HT1080 (cell line): ENCODE measurements at regions not wholly inside any gene's neighbourhood (a gene's known extent, or its start where the extent isn't known, plus 50 kb on each side); places are given as distances from the start of the nearest gene placed in this dataset.
"Not testable (repeated sequence)": the region's sequence is repeated elsewhere in the genome, so short reads cannot be mapped to it uniquely, and the experiment has no call there.

Source experiments
- DNase-seq: peaks from one replicate; pipeline ENCODE4 v3.0.0-alpha.2; 2015; ENCODE audit warnings: low read depth

- no peak for DNase-seq
Observed at GRCh38 chr1:208344202-208344857, 100.1 kb upstream of the PLXNA2 start.

DNA sequence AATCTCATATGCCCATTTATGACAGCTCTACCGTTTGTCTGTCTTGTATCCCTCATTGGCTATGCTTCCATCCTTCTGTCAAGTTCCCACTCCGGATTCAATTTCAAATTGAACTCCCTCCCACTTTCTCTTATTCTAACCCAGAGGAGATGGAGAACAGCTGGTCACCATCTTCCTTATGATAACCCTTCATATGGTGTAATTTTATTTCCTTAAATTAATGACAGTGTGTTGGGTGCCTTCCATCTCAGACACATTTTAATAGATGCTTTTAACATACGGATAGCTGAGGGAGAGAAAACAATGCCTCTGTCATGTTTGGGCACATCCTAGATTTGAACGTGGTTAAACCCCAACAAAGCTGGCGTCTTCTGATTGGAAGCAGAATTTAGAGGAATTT is 103.0 kb upstream of the PLXNA2 start:
- DNase-seq = no peak

DNA sequence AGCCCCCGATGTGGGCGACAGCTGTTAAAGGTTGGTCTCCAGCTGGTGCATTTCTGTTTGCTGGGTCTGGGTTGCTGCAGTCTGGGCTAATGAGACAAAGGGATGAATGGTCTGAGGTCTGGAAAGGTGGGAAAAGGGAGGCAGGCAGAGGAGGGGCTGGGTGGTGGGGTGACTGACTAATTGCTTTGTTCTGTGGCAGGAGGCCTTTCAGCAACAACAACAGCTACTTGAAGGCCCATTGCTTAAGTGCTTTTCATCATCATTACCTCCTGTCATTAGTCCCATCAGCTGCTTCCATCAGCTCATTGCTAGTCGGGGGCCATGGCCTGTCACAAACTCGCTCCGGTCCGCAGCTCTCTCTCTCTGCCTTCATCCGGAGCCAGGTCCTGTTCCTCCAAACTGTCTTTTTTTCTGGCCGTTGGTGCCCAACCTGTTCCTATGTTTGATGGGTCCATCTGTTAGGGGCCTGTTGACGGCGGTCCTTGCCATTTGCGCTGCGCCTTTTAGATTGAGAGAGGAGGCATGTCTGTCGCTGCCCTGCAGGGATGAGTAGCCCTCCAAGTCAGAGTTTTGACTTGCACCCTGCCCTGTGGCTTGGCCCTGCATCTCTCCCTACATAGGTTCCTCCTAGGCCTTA is 105.6 kb upstream of the PLXNA2 start:
- no peak for DNase-seq

- DNase-seq = no peak
Observed at GRCh38 chr1:208350815-208351214, 106.6 kb upstream of the PLXNA2 start.

DNA sequence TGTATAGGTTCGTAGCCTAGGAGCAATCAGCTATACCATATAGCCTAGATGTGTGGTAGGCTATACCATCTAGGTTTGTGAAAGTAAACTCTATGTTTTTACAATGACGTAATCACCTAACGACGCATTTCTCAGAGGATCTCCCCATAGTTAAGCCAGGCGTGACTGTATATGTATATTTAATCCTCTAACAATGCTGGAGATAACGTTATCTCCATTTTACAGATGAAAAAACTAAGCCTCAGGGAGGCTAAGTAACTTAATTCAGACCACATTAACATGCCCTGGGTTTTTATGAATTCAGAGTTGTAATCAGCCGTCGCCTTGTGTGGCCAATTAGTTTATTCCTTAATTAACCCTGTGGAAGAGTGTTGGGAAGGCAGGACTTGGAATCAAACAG is 107.7 kb upstream of the PLXNA2 start:
- peak; percentile 7 for DNase-seq

- not testable (repeated sequence) for DNase-seq
Observed at GRCh38 chr1:208353797-208354196, 109.6 kb upstream of the PLXNA2 start.

DNA sequence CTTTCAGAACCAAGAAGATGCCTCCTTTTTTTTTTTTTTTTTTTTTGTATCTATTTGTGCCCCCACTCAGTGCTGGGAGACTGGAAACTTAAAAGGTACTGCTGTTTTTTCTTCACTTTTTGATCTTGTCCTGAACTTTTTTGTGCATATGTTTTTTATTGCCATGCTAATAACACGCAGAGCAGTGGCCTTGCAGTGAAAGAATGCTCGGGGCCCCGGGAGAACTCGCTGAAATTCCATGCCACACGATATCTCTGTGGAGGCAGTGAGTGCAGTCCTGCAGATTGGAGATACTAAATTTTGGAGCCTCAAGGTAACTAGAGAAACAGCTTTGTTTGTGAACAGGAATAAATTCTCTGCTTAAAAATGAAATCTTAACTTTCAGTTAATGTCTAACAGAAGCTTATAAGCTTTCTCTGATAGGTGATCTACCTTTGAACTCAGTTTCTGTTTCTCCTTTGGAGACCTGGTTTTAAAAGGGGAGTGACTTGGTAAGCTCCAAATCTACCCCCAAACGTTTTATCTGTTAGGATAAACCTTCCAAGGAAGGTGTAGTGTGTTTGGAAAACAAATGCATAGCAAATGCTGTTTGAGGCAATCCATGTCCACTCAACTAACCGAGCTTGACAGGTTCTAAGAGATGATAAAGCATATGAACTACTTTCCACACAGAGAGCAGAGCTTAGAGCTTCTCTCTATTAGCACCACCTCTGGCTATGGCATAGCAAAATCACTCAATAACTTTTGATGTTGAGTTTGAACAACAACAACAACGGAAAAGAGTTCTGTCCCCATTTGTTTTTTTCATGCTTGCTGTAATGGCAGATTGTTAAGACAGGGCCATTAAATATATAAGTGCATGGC is 113.7 kb upstream of the PLXNA2 start:
- no peak for DNase-seq

GRCh38 chr1:208358651-208359050 is 114.5 kb upstream of the PLXNA2 start:
- no peak for DNase-seq

DNA sequence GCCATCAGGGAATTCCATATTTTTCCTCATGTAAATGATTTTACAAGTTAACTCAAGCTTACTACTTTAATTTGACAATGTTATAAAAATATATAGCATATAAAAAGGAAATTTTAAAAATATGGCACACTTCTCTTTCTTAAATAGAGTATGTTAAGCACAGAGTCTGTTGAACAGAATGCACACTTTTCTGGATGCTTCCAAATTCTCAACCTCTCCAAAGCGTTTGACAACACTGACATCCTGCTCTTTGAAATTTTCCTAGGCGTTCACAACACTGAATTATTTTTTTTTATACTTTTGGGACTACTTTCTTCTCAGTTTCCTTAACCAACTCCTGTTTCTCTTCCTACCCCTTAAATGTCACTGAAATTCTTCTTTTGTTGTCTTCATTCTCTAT is 117.8 kb upstream of the PLXNA2 start:
- DNase-seq = no peak

GRCh38 chr1:208366559-208366958 is 122.4 kb upstream of the PLXNA2 start:
- DNase-seq = no peak

DNA sequence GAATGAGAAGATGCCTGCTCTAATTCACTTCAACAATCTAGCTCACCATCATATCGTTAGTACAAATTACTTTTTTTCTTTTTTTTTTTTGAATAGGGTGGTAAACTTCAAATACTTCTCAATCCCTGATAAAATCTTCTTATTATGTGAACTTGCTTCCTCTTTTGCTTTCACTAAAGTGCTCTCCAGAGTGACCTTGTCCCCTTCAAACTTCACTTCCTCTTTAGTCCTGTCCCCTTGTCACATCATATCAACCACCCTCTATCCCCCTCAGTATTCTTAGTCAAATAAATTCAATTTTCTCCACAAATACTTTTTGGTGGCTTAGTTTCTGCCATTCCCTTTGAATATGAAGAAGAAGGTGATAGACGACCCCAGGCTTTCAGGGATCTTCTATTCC is 124.9 kb upstream of the PLXNA2 start:
- no peak for DNase-seq

DNA sequence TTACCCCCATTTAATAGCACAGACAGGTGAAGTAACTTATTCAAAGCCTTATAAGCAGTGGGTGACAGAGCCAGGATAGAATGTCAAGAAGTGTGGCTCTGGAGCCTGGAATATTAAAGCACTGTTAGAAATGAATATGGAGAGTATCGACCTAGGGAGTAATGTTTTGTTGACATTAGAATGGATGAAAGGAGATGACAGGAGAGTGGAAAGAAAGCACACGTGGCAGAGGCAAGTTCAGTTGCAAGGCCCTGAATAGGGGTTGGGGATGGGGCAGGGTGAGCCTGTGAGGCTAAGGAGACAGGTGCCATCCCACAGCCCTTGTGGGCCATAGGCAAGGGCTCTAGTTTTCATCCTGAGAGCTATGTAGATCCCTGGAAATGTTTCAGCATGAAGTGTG is 125.5 kb upstream of the PLXNA2 start:
- no peak for DNase-seq

DNA sequence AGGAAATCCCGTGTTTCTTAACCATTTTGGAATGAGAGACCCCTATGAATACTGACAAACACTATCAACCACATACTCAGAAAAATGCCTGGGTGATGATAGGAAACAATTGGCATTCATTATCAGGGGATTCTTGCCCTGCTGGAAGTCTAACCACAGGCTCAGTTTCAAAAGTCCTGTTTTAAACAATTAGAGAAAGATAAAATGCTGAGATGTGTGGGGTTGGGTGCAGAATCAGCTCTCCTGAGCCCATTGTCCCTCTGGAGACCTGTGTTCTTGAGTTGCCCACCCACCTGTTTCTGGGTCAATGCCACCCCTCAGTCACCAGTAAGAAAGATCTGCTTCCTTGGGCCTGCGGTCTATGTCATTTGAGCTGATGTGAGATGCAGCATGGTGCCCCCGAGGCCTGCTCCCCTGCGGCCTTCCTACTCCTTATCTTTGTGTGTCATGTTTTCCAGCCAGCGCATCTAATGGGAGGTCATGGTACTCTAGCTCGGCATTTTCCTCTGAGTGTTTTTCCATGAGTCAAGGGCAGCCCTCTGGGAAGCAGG is 130.3 kb upstream of the PLXNA2 start:
- peak; percentile 65 for DNase-seq

- no peak for DNase-seq
Observed at GRCh38 chr1:208381481-208381880, 137.3 kb upstream of the PLXNA2 start.

DNA sequence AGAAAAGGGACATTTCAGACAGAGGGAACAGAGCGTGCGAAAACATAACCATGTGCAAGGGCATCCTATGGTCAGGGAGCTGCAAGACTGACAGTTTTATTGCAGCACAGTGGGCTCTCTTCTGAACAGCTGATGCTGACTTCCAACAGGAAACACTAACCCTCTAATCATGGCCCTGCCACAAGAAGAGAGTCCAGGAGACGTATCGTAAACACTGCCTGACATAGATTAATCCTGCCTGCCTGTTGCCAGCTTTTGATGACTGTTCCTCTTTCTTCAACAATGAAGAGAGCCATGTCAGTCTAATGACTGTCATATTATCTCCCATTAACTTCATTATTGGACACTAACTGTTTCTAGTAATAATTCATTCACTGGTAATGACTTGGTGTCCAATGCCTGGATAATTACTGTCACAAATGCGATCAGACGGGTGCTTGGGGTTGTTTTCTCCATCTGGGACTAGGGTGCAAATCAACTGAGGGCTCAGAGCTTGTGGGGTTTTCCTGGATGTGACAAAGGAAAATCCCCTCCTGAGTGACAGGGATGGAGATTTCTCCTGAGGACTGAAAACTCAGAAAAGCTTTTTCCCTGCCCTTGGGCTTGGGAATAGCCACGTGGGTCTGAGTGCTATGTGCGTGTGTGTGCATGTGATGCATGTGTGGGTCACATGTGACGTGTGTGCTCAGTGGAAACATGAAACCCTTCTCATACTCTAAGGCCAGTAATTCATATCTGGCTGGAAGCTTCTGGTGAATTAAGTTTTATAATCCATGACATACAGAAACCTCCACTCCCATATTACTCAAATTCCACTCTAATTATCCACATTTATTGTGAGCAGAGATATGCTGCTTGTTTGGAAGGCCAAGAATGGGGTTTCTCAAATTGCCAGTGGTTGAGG is 144.0 kb upstream of the PLXNA2 start:
- DNase-seq = no peak

DNA sequence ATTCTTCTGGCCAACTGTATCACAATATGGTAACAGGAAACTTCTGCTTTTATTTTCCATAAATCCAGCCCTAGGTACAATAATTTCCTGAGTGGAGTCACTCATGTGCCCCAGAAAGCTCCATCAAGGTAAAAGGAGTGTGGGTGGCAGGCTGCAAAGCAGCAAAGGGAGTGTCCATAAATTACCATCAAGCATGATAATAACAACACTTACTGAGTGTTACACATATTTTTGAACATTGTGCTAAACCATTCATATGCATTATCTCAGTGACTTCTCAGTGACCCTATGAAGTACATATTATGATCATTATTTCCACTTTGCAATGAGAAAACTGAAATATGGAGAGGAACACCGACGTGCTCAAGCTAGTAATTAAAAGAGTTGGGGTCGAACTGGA is 149.2 kb upstream of the PLXNA2 start:
- DNase-seq = no peak

DNA sequence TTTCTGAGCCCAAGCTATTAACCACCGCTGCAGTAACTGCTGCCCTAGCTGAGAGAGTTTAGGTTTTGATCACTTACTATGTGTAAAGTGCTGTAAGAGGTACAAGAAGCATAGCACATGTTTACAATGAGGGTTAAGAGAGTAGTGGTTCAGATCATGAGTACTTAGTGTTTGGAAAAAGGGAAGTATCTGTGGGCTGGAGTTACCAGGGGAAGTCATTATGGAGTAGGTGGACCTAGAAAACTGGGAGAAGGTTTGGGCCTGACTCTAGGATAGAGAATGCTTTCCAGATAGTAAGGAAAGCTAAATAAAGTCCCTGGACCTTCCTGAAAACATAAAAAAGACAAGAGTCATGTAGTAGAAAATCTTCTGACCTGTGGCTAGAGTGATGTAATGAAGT is 149.6 kb upstream of the PLXNA2 start:
- no peak for DNase-seq

GRCh38 chr1:208397286-208397685 is 153.1 kb upstream of the PLXNA2 start:
- DNase-seq = no peak

- no peak for DNase-seq
Observed at GRCh38 chr1:208405014-208405413, 160.8 kb upstream of the PLXNA2 start.

DNA sequence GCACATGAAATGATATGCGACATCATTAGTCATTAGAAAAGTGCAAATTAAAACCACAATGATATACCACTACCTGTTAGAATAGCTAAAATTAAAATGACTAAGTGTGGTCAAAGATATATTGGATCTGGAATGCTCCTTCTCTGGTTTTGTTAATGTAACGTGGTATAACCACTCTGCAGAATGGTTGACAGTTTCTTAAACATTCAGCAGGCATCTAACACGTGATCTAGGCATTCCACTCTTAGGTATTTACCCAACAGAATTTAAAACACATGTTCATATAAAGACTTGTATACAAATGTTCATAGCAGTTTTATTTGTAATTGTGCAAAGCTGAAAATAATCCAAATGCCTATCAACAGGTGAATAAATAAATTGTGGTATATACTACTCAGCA is 165.0 kb upstream of the PLXNA2 start:
- no peak for DNase-seq

DNA sequence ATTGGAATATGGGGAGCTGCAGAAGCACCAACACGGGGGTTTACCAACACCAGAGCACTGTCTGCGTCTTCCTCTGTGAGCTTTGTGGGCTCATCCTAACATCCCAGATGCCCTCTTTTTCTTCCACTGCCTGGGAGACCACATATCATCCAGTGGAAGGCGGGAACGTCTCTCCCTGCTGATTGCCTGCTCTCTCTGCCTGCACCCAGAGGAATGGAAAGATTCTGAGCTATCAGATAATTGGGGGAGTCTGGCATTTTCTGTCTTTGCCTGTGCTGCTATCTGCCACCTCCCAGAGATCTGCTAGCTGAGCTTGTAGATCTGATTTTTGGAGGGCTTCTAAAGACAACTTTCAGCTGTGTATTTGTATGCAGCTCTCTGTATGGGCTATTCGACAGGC is 166.2 kb upstream of the PLXNA2 start:
- no peak for DNase-seq
